GM21737 (cell line): ENCODE measurements at regions not wholly inside any gene's neighbourhood (a gene's known extent, or its start where the extent isn't known, plus 50 kb on each side); places are given as distances from the start of the nearest gene placed in this dataset.

Experiments used
- ATAC-seq: cut with Tn5 transposase; IDR thresholded peaks from one replicate; pipeline ENCODE4 v1.9.1; 2021; ENCODE audit warnings: mild to moderate bottlenecking, moderate library complexity; ENCODE audit not compliant: unreplicated experiment

GRCh38 chr5:35436400-35437057 is 181.1 kb upstream of the SPEF2 start:
- no peak for ATAC-seq

- no peak for ATAC-seq
These were observed 187.1 kb upstream of the SPEF2 start for GRCh38 chr5:35430381-35431162.

- ATAC-seq, result no peak
These were observed 189.9 kb upstream of the PRLR start for GRCh38 chr5:35420200-35420599.

GRCh38 chr5:35417040-35417439 is 186.8 kb upstream of the PRLR start:
- ATAC-seq, result no peak

GRCh38 chr5:35416217-35416988 is 186.1 kb upstream of the PRLR start:
- no peak for ATAC-seq

- no peak for ATAC-seq
These were observed 185.0 kb upstream of the PRLR start for GRCh38 chr5:35415309-35415708.

GRCh38 chr5:35409361-35409760 is 179.1 kb upstream of the PRLR start:
- ATAC-seq, result no peak

GRCh38 chr5:35408146-35408545 is 177.9 kb upstream of the PRLR start:
- ATAC-seq, result no peak

- no peak for ATAC-seq
These were observed 177.4 kb upstream of the PRLR start for GRCh38 chr5:35407697-35408096.

GRCh38 chr5:35405938-35406337 is 175.7 kb upstream of the PRLR start:
- ATAC-seq, result no peak

GRCh38 chr5:35404701-35405100 is 174.4 kb upstream of the PRLR start:
- no peak for ATAC-seq

- no peak for ATAC-seq
These were observed 163.6 kb upstream of the PRLR start for GRCh38 chr5:35393901-35394300.

- ATAC-seq, result no peak
These were observed 154.4 kb upstream of the PRLR start for GRCh38 chr5:35384658-35385057.

GRCh38 chr5:35383041-35383440 is 152.8 kb upstream of the PRLR start:
- ATAC-seq, result no peak

- no peak for ATAC-seq
These were observed 147.4 kb upstream of the PRLR start for GRCh38 chr5:35377653-35378052.

- no peak for ATAC-seq
These were observed 144.3 kb upstream of the PRLR start for GRCh38 chr5:35374584-35374983.

- no peak for ATAC-seq
These were observed 143.0 kb upstream of the PRLR start for GRCh38 chr5:35373249-35373648.

GRCh38 chr5:35372482-35372881 is 142.2 kb upstream of the PRLR start:
- ATAC-seq, result no peak

GRCh38 chr5:35371951-35372426 is 141.7 kb upstream of the PRLR start:
- no peak for ATAC-seq

GRCh38 chr5:35370871-35371270 is 140.6 kb upstream of the PRLR start:
- no peak for ATAC-seq

GRCh38 chr5:35369965-35370790 is 139.9 kb upstream of the PRLR start:
- ATAC-seq, result no peak
